DMS153 (cell line): ENCODE measurements at regions not wholly inside any gene's neighbourhood (a gene's known extent, or its start where the extent isn't known, plus 50 kb on each side); places are given as distances from the start of the nearest gene placed in this dataset.
"Not testable (repeated sequence)": the region's sequence is repeated elsewhere in the genome, so short reads cannot be mapped to it uniquely, and the experiment has no call there.

Experiments used
- DNase-seq: peaks from one replicate; lab custom pipeline; 2025; lab: John Stamatoyannopoulos, UW

DNA sequence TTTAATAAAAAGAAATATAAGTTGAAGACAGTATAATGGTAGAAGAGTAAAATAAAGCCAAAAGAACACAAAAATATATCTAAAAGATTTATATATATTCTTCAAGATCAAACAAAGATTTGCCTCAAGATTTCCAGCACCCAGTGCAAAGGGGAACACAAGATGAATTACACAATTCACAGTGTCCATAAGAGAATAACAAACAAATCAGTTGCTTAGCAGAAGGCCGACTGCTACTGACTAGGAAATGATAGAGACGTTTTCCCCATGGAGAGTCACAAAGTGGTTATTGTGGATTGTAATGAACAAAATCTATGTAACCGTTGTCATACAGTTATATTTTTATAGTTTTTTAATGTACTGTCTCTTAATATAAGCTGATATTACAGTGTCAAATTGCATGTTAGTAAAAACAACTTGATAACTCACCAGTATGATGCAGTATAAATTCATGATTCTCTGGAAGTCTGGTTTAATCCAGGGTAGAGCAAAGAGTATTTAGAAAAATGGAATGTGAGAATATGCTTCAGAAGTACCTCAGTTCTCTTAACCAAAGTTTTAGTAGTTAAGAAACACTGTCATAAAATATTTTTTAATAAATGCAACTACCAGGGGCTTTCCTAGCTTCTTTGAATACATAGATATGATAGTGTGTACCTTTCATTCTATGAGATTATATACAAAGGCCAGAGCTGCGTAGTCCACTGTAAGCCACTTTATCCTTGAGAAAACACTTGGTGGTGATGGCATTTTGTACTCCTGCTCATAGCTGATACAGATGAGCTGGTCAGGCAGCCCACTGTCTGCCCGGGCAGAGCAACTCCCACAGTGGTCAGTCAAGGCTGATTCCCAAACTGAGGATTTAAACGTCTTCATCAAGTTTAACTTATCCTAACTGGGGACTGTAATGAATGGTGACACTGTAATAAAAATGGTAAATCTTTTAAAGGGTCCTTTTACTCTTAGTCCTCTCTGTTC is 180.5 kb upstream of the DTNA start:
- no peak for DNase-seq

- no peak for DNase-seq
Measured at GRCh38 chr18:34531110-34531509, 179.0 kb upstream of the DTNA start.

DNA sequence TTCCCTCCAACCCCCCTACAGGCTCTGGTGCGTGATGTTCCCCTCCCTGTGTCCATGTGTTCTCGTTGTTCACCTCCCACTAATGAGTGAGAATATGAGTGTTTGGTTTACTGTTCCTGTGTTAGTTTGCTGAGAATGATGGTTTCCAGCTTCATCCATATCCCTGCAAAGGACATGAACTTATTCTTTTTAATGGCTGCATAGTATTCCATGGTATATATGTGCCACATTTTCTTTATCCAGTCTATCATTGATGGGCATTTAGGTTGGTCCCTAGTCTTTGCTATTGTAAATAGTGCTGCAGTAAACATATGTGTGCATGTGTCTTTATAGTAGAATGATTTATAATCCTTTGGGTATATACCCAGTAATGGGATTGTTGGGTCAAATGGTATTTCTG is 175.5 kb upstream of the DTNA start:
- DNase-seq: not testable (repeated sequence)

DNA sequence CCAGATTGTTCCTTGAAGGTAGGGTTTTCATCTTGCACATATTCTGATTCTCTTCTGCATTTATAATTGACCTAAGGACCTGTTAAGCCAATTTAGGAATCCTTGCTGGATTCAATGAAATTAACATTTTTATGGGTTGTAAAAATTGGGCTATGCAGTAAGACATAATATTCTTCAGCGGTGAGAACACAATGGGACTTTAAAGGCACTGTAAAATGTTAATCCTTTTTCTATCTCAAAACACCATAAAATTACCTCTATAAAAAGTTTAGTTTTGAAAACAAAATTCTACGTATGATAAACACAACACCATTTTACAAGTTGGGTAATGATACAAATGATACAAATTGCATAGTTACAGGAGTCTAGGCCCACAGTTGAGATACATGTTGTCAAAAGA is 169.2 kb upstream of the DTNA start:
- DNase-seq: no peak

DNA sequence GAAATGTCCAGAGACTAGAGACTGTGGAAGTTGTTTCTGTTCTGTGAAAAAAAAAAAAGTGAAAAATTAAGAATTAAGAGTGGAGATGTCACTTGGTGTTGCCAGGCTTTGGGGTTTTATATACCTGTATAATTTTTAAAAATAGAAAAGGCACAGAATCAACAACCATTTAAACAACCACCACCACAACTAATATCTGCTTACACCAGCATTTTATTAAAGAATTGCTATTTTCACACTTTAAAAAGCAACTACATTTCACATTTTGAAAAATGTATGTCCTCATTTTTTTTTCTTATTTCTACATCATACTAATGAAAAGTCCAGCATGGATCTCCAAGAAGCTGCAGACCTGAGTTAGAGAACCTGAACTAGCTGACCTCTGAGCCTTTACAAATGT is 167.5 kb upstream of the DTNA start:
- no peak for DNase-seq

GRCh38 chr18:34543356-34543755 is 166.7 kb upstream of the DTNA start:
- no peak for DNase-seq

- peak; percentile 19 for DNase-seq
Measured at GRCh38 chr18:34543945-34544344, 166.2 kb upstream of the DTNA start.

DNA sequence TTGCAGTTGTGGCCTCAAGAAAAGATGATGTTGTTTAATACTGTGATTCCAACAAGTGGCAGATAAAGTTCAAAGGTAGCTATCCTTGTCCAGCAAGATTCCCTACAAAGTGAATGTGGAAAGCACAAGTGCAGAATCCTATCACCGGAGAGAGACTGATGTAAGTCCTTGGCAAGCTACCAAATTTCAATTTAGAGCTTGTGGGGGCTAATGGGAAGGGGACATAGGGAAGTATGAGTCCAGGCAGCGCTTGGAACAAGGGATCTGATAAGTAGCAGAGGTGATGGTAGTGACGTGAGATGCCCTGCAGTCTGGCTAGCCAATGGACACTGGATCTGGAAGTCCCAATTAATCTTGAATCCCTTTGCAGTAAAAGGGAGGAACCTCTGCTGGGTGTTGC is 165.2 kb upstream of the DTNA start:
- DNase-seq: peak; percentile 43

DNA sequence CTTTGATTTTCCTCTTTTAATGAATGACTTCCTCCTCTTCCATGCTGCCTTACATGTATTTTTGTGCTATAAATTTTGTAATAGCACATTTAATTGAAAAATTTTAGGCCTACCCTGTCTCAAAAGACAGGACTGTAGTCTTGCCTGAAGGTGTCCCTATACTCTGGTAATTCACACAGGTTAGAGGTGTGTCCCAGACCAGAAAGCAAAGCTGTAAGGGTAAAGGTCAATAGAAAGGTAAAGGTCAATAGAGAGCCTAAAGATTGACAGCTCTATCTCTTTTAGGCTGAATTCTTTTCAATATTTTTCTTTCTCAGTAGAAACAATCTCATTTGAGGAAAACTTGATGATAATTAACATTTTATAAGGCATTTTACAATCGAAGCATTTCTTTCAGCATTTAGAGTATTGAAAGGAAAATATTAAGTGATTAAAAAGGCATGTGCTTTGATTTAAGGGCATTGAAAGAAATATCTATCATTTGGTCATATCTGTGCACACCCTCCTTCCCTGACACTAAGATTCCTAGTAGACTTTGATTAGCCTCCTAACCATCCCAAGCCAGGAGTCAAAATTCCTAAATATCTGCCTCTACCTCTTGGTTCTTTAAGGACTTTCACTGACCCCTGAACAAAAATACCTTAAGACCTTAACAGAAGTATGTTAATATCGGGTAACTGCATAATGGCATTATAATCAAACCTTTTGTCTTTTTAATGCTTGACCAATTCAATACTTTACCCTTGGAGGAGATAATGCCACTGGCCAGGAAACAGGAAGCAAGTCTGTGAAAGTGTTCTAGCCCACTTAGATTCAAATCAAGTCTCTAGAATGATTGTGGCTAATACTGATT is 161.8 kb upstream of the DTNA start:
- no peak for DNase-seq

- DNase-seq: no peak
Measured at GRCh38 chr18:34548973-34549294, 161.2 kb upstream of the DTNA start.

DNA sequence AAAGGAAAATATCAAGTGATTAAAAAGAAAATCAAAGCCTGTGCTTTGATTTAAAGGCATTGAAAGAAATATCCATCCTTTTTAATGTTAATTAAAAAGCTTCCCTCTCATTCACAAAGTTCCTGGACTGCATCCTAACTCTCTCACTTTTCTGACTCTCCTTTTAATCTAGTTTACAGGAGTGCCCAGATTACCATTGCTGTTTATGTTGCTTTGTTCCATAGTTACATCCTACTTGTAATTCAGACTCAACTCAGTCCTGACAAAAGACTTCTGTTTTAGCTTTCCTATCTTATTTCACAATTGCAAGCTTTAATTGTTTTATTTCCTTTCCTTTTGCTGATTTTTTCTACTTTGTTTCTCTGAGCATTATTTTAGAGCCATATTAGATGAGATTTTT is 160.7 kb upstream of the DTNA start:
- DNase-seq: no peak

- DNase-seq: no peak
Measured at GRCh38 chr18:34550156-34550555, 159.9 kb upstream of the DTNA start.

DNA sequence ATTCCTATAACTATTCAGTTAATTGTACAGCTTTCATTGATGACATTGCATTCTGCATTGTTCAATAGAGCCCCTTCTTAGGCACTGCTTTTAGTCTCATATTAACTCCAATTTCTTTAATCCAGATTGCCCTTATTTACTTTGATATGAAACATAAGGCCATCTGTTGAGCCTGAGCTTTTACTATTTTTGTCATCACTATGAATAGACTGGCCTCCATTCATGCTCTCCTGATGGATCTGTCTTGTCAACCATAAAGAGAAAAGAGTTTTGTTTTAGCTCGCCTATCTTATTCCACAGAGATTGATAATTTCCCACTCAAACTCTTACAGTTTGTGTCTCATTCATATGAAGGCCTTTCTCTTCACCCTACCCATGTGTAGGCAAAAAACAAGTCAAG is 159.2 kb upstream of the DTNA start:
- DNase-seq: no peak

DNA sequence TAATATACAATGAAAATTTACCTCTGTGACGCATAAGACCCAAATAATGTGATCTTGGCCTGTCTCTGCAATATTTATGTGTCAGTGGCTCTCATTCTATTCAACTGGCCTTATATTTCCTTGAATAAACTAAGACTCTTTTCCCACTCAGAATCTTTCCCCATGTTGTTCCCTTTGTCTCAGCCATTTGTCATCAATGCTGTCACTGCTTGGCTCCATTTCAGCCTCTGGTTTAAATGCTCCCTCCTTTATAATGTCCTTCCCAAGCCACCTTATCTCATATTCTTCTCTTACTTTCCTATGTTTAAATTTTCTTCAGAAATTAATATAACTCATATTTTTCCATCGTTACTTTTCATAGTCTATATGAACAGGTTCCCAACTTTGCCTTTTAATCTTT is 158.3 kb upstream of the DTNA start:
- no peak for DNase-seq

GRCh38 chr18:34562252-34562870 is 147.7 kb upstream of the DTNA start:
- no peak for DNase-seq

DNA sequence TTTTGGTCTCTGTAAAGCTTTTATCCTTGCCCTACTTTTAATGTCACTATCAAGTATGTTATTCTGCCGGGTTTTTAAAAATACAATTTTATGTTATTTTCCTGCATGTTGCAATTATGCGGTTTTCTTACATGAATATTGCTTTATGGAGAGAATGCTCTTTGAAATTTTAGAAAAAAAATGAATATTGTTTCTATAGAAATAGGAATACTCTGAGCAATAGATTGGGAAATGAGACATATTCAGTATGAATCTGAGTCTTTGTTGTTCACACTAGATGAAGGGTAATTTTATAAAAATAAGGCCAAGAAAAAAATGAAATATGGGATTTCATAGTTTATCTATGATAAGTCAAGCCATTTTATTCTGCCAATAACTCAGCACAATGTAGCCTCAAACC is 142.2 kb upstream of the DTNA start:
- DNase-seq: no peak

DNA sequence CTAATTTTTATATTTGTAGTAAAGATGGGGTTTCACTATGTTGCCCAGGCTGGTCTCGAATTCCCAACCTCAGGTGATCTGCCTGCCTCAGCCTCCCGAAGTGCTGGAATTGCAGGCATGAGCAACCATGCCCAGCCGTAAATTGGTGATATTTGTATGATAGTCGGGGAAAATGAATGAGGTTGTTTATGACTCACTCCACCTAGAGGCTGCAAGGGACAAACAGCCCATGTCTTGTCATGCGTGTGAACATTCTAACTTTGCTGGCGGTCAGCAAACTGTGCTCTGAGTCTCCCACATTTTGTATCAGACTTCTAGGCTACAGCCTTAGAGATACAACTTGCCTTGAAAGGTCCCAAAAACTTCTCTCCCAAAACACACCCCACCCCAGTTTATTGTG is 133.5 kb upstream of the DTNA start:
- no peak for DNase-seq

GRCh38 chr18:34583895-34584294 is 126.2 kb upstream of the DTNA start:
- DNase-seq: no peak

DNA sequence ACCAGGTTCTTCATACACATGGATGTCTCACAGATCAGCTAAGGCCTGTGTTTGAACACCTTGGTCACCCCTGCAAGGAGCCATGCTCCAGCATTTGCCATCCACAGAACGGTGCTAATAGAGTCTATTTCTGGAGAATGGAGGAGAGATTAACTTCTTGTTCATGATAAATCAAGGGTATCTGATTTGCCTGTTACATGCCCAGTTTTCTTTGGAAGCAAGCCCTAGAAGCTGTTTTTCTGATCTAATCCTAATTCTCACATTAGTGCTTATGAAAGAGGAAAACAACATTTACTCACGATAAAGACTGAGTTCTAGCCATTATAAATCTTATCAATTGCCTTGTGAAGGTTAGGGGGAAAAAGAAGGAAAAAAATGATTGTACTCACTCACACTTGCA is 119.6 kb upstream of the DTNA start:
- no peak for DNase-seq

GRCh38 chr18:34591920-34592444 is 118.1 kb upstream of the DTNA start:
- DNase-seq: no peak

DNA sequence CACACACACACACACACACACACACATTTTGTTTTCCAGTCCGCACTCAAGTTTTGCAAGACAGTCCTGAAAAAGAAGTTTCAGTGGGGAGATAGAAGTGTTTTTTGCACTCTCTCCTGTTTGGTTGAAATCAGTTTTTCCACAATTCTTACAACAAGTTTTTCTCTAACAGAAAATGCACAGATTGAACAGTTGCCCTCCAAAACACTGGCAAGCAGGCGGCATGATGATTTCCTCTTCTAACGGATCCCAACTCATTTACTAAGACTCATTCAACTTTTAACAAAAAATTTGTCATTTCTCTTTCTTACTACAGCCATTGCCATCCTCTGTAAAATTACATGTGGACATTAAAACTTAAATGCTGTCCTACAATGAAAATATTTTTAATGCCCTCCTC is 117.6 kb upstream of the DTNA start:
- DNase-seq: no peak

DNA sequence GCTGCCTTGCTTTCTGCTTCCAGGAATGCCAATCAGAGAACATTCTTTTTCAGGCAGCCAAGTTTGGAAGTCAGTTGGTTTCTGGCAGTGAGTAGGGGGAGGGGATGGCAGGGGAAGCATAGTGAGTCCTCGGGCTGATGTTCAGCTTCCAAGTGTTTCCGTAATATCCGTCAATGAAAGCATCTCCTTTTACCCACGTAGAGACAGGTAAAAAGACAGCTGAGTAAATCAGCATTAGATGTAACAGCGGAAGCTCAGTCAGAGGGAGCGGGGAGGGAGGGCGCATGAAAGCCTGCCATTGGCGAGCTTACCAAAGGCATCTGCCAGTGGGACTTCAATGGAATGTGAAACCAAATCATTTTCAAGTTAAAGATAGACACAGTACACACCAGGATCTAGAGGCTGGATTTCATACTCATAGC is 117.1 kb upstream of the DTNA start:
- DNase-seq: peak; percentile 50

DNA sequence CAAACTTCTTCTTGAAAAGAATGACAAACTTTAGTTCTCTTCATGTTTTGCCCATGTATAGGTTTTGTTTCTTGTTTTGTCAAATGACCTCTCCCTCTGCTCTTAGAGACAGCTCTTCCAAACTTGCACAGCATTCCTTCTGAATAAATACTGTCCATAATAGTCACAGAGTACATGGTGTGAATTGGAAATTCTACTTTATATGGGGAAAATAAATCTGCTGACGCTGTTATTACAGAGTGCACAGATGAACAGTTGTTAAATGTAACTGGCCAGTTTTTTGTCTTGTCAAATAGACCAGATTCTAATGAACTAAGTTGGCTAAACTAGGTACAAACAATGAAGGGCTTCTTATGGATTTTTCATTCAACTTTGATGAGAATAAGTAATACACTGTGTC is 115.8 kb upstream of the DTNA start:
- DNase-seq: no peak
